Spleen (tissue), 7 donors: ENCODE measurements at regions not wholly inside any gene's neighbourhood (a gene's known extent, or its start where the extent isn't known, plus 50 kb on each side); places are given as distances from the start of the nearest gene placed in this dataset.

ENCODE experiments used
- POLR2A ChIP-seq, 3 donors: fragments of 450-650 bp; IDR thresholded peaks; one replicate each; pipeline ENCODE4 v1.5.1; 2017; ENCODE audit warnings: antibody characterized with exemption in 3 of 3, mild to moderate bottlenecking in 1 of 3
- POLR2AphosphoS5 ChIP-seq, 3 donors: sonication (generic); formaldehyde crosslinking; IDR thresholded peaks; one replicate each; pipeline ENCODE4 v1.5.1; 2017; ENCODE audit warnings: antibody characterized with exemption in 3 of 3
- TF ChIP-seq, protein P1 (sequence below), 11 experiments: fragments of 200-600 bp in 7 of 11; fragments of 450-650 bp in 4 of 11; sonication (generic) in 4 of 11; IDR thresholded peaks in 8 of 11; conservative IDR thresholded peaks in 3 of 11; 1 replicate in 7 of 11; 2 replicates in 4 of 11; pipeline versions ENCODE4 v1.4.0 to v1.8.0; 2016 to 2021; ENCODE audit warnings: antibody characterized with exemption in 11 of 11, inconsistent platforms in 4 of 11, mild to moderate bottlenecking in 1 of 11
- donor health status: DM: no; HTN: no; CAD: no; lungs with moderate emphysema.
- donor health status: DM: no; HTN: no; CAD: no.
- donor health status: DM: no; HTN: no; CAD: no.

DNA sequence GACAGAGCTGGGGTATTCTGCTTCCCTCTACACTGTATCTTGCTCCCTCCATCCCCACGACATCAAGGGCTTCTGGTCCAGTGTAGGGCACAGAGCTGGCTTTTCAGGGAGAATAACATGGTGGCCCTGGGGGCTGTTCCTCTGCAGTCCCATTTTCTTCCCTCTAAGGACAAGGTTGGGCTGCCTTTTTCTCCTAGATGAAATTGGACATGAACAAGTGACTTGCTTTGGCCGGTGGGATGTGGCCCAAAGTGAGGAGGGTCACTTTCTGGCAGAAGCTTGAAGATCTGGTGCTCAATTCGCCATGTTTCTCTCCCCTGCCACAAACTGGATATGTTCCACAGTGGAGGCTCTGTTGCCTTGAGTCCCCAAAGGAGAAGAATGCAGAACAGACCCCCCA, 235.7 kb downstream of the EMX2 start:
- no peak for TF ChIP-seq POLR2AphosphoS5 (IDR thresholded peaks at IDR 0.05)
- TF ChIP-seq POLR2A (IDR thresholded peaks at IDR 0.05): no peak
- TF ChIP-seq, protein P1, sequence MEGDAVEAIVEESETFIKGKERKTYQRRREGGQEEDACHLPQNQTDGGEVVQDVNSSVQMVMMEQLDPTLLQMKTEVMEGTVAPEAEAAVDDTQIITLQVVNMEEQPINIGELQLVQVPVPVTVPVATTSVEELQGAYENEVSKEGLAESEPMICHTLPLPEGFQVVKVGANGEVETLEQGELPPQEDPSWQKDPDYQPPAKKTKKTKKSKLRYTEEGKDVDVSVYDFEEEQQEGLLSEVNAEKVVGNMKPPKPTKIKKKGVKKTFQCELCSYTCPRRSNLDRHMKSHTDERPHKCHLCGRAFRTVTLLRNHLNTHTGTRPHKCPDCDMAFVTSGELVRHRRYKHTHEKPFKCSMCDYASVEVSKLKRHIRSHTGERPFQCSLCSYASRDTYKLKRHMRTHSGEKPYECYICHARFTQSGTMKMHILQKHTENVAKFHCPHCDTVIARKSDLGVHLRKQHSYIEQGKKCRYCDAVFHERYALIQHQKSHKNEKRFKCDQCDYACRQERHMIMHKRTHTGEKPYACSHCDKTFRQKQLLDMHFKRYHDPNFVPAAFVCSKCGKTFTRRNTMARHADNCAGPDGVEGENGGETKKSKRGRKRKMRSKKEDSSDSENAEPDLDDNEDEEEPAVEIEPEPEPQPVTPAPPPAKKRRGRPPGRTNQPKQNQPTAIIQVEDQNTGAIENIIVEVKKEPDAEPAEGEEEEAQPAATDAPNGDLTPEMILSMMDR (IDR thresholded peaks at IDR 0.05 in 8 of 11, conservative IDR thresholded peaks at IDR 0.05 in 3 of 11): no peak
